Panc1 (cell line): ENCODE measurements at regions not wholly inside any gene's neighbourhood (a gene's known extent, or its start where the extent isn't known, plus 50 kb on each side); places are given as distances from the start of the nearest gene placed in this dataset.
"Not testable (repeated sequence)": the region's sequence is repeated elsewhere in the genome, so short reads cannot be mapped to it uniquely, and the experiment has no call there.

Source experiments
- ATAC-seq: fragments of 200-7000 bp; cut with Tn5 transposase; 2 replicates; pipeline ENCODE4 v1.9.1; 2020; ENCODE audit warnings: mild to moderate bottlenecking, moderate library complexity
- BruUV-seq: library from RNA; stranded (reverse); fragments of 400-500 nt; replicated peaks from 2 replicates; lab custom pipeline; 2021; lab: Mats Ljungman, UMichigan
- CTCF ChIA-PET: fragments of 300-600 bp; sonication (Branson Sonifier 250); formaldehyde crosslinking; loops from one replicate; lab custom pipeline; 2022; ENCODE audit warnings: antibody characterized with exemption; lab: Charles Lee
- POLR2A ChIA-PET: fragments of 300-600 bp; sonication (Branson Sonifier 250); formaldehyde crosslinking; loops from one replicate; lab custom pipeline; 2022; ENCODE audit warnings: antibody characterized with exemption; lab: Charles Lee
- DNase-seq: peaks from one replicate; pipeline ENCODE4 v3.0.0-alpha.2; 2010; ENCODE audit warnings: low read depth, low spot score
- H3K27ac ChIP-seq: 2 replicates; pipeline ENCODE4 v1.5.1; 2011; ENCODE audit warnings: mild to moderate bottlenecking, low read length, inconsistent platforms
- H3K27me3 ChIP-seq: fragments of 200-500 bp; sonication (Bioruptor generic); 2 replicates; pipeline ENCODE4 v1.6.0; 2014; ENCODE audit warnings: low read length, inconsistent platforms; ENCODE audit not compliant: control insufficient read depth, insufficient read depth
- H3K36me3 ChIP-seq: fragments of 200-500 bp; sonication (Bioruptor generic); 2 replicates; pipeline ENCODE4 v1.5.1; 2014; ENCODE audit warnings: inconsistent platforms, mild to moderate bottlenecking, low read length, moderate library complexity; ENCODE audit not compliant: control insufficient read depth, insufficient read depth
- H3K4me1 ChIP-seq: 2 replicates; pipeline ENCODE4 v1.5.1; 2011; ENCODE audit warnings: inconsistent platforms, mild to moderate bottlenecking, low read length, moderate library complexity; ENCODE audit not compliant: control insufficient read depth, insufficient read depth
- H3K4me3 ChIP-seq, 2 experiments: 2 replicates each; pipeline ENCODE4 v1.5.1; 2011 to 2012; ENCODE audit warnings: low read depth in 2 of 2, low read length in 2 of 2, mild to moderate bottlenecking in 2 of 2, inconsistent platforms in 1 of 2, moderate library complexity in 1 of 2
- H3K9me3 ChIP-seq: fragments of 200-500 bp; sonication (Bioruptor generic); 2 replicates; pipeline ENCODE4 v1.5.1; 2014; ENCODE audit warnings: low read depth, mild to moderate bottlenecking, inconsistent platforms, low read length, moderate library complexity; ENCODE audit not compliant: control insufficient read depth, insufficient read depth
- CTCF ChIP-seq: fragments of 450-650 bp; IDR thresholded peaks from 2 replicates; pipeline ENCODE4 v1.5.1; 2017; ENCODE audit warnings: mild to moderate bottlenecking
- POLR2AphosphoS5 ChIP-seq: IDR thresholded peaks from 2 replicates; pipeline ENCODE4 v1.6.1; 2012; ENCODE audit warnings: mild to moderate bottlenecking, low read depth, low read length, moderate library complexity
- REST ChIP-seq, 2 experiments: IDR thresholded peaks; 2 replicates each; pipeline ENCODE4 v1.6.1; 2011 to 2012; ENCODE audit warnings: low read depth in 2 of 2, control low read depth in 1 of 2, low read length in 1 of 2, mild to moderate bottlenecking in 1 of 2, moderate library complexity in 1 of 2; ENCODE audit not compliant: insufficient read depth in 1 of 2
- SIN3A ChIP-seq: IDR thresholded peaks from 2 replicates; pipeline ENCODE4 v1.6.1; 2012; ENCODE audit warnings: low read depth, mild to moderate bottlenecking, low read length, moderate library complexity, borderline replicate concordance; ENCODE audit not compliant: insufficient read depth
- TCF7L2 ChIP-seq: IDR thresholded peaks from 2 replicates; pipeline ENCODE4 v1.6.1; 2011; ENCODE audit warnings: mild to moderate bottlenecking, low read depth, low read length, inconsistent platforms
- in situ Hi-C: cut with HindIII; loops from 2 replicates; pipeline ENCODE4 v1.10.0; 2016; ENCODE audit warnings: low sequenced_read_pairs, low pct_unique_long_range_greater_than_20kb
- intact Hi-C: fragments of 100-400 bp; cut with micrococcal nuclease; formaldehyde crosslinking; loops from one replicate; pipeline ENCODE4 v1.10.0; 2022; ENCODE audit not compliant: unreplicated experiment

DNA sequence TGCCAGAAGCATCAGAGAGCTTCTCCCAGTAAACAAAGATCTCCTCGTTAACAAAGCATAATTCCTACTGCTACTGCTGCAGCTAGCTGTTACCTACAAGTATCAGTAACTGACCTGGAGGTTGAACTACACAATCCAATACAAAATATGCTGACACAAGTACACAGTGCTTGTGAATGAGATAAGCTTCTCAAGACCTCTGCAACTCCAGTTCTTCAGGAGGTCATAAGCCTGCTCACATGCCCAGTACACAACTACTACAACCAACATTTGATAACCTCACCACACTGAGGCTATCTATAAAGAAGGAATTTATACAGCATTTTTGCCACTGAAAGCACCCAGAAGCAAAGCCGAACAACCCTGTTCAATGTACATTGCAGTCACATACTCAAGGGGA lies 66.7 kb upstream of the SMARCAD1 start:
- Histone ChIP-seq H3K36me3 (no peaks in the 10 kb centered on the region), H3K4me3 (no peak overlapping the region), H3K27me3 (no peaks in the 10 kb centered on the region), H3K4me1 (no peaks in the 10 kb centered on the region), H3K27ac (no peak overlapping the region), H3K9me3 (no peaks in the 10 kb centered on the region)
- TF ChIP-seq TCF7L2 (no peak), CTCF (no peak), POLR2AphosphoS5 (no peak), REST (IDR thresholded peaks at IDR 0.05; ENCODE audit: insufficient read depth in 1 of 2, low read depth in 2 of 2, low read length in 1 of 2) (no peak), SIN3A (no peak)
- in situ Hi-C loops: no loop called here
- no TSS peak for BruUV-seq
- ChIA-PET POLR2A (no interaction called here), CTCF (interaction anchor here (0.6 kb wide), 1 partner anchor 11 kb away, joined by 4 read pairs; no protein-coding TSS in a partner anchor)
- ATAC-seq (no peak), DNase-seq (no peak)
- intact Hi-C loops: no loop called here

- POLR2A ChIA-PET, H3K27me3 ChIP-seq, ATAC-seq, H3K36me3 ChIP-seq, intact Hi-C loops, DNase-seq, CTCF ChIA-PET, H3K9me3 ChIP-seq, H3K27ac ChIP-seq, H3K4me3 ChIP-seq, in situ Hi-C loops, BruUV-seq, H3K4me1 ChIP-seq: not testable (repeated sequence)
Measured at GRCh38 chr4:94148052-94148451, 59.6 kb upstream of the SMARCAD1 start.

- Histone ChIP-seq H3K27me3 (no peaks in the 10 kb centered on the region), H3K36me3 (no peaks in the 10 kb centered on the region), H3K4me1 (no peaks in the 10 kb centered on the region), H3K27ac (no peak overlapping the region), H3K9me3 (no peaks in the 10 kb centered on the region), H3K4me3 (no peak overlapping the region)
- ChIA-PET CTCF (no interaction called here), POLR2A (no interaction called here)
- in situ Hi-C loops: no loop called here
- intact Hi-C loops: no loop called here
- DNase-seq (no peak), ATAC-seq (no peak)
- TF ChIP-seq SIN3A (no peak), CTCF (no peak), TCF7L2 (no peak)
- BruUV-seq: no TSS peak
Measured at GRCh38 chr4:94152466-94152865, 55.2 kb upstream of the SMARCAD1 start.

DNA sequence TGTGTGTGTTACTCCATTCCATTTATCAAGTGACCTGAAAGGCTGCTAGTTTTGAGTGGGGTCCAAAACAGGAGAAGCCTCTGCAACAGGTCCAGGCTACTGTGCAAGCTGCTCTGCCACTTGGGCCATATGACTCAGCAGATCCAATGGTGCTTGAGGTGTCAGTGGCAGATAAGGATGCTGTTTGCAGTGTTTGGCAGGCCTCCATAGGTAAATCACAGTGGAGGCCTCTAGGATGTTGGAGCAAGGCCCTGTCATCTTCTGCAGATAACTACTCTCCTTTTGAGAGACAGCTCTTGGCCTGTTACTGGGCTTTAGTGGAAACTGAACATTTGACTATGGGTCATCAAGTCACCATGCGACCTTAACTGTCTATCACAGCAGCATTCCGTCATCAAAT lies 52.3 kb upstream of the SMARCAD1 start:
- intact Hi-C loops, H3K9me3 ChIP-seq, POLR2A ChIA-PET, in situ Hi-C loops, H3K4me1 ChIP-seq, DNase-seq, H3K36me3 ChIP-seq, H3K4me3 ChIP-seq, BruUV-seq, H3K27ac ChIP-seq, ATAC-seq, H3K27me3 ChIP-seq, CTCF ChIA-PET: not testable (repeated sequence)
